ENCODE measurements at regions not wholly inside any gene's neighbourhood (a gene's known extent, or its start where the extent isn't known, plus 50 kb on each side); places are given as distances from the start of the nearest gene placed in this dataset.

- Histone ChIP-seq H4K20me1 (ENCODE audit: insufficient read depth) (no peaks in the 10 kb centered on the region), H3K9me2 (ENCODE audit: insufficient read depth, low read length) (no peaks in the 10 kb centered on the region), H3K4me3 (ENCODE audit: low read length) (no peak overlapping the region), H3K9ac (ENCODE audit: low read length) (no peak overlapping the region), H3K4me2 (ENCODE audit: low read length) (no peak overlapping the region), H3K27ac (ENCODE audit: low read length) (no peak overlapping the region), H2AFZ (ENCODE audit: low read depth, low read length) (no peak overlapping the region), H3F3A (ENCODE audit: insufficient read depth, low read length, poor library complexity, severe bottlenecking) (no peaks in the 10 kb centered on the region), H3K79me2 (replicated peaks; ENCODE audit: insufficient read depth, low read length) (no peaks in the 10 kb centered on the region), H3K9me3 (ENCODE audit: low read length) (peaks cover 3% of the 10 kb centered on the region), H3K27me3 (ENCODE audit: insufficient read depth, low read depth, low read length) (no peaks in the 10 kb centered on the region), H3K36me3 (ENCODE audit: insufficient read depth, low read length) (no peaks in the 10 kb centered on the region)
- no peak for TF ChIP-seq CTCF (IDR thresholded peaks at IDR 0.05; ENCODE audit: poor library complexity, severe bottlenecking)
- no peak for TF ChIP-seq EZH2 (IDR thresholded peaks at IDR 0.05; ENCODE audit: borderline replicate concordance, insufficient read depth, low read length, poor library complexity, severe bottlenecking)
- no peak for TF ChIP-seq TAF1 (IDR thresholded peaks at IDR 0.05; ENCODE audit: low read depth)
- TF ChIP-seq RAD21 (conservative IDR thresholded peaks at IDR 0.05) = no peak
- no peak for TF ChIP-seq POLR2AphosphoS5 (IDR thresholded peaks at IDR 0.05)
- no peak for TF ChIP-seq EP300 (conservative IDR thresholded peaks at IDR 0.05; ENCODE audit: poor library complexity, severe bottlenecking)
- TF ChIP-seq SMC3 (conservative IDR thresholded peaks at IDR 0.05; ENCODE audit: poor library complexity) = no peak
- TF ChIP-seq MXI1 (conservative IDR thresholded peaks at IDR 0.05; ENCODE audit: poor library complexity, severe bottlenecking) = no peak
- TF ChIP-seq REST (IDR thresholded peaks at IDR 0.05; ENCODE audit: borderline replicate concordance) = no peak
These were observed 146.7 kb upstream of the MGMT start for GRCh38 chr10:129320340-129320739.

GRCh38 chr10:129321727-129322126 is 145.3 kb upstream of the MGMT start:
- H4K20me1 ChIP-seq (ENCODE audit: insufficient read depth) = no peaks in the 10 kb centered on the region
- H3K4me3 ChIP-seq (ENCODE audit: low read length) = no peak overlapping the region
- no peak for TF ChIP-seq EZH2 (IDR thresholded peaks at IDR 0.05; ENCODE audit: borderline replicate concordance, insufficient read depth, low read length, poor library complexity, severe bottlenecking)
- H3K9ac ChIP-seq (ENCODE audit: low read length) = no peak overlapping the region
- no peaks in the 10 kb centered on the region for H3K27me3 ChIP-seq (ENCODE audit: insufficient read depth, low read depth, low read length)
- no peak overlapping the region for H3K27ac ChIP-seq (ENCODE audit: low read length)
- H3K36me3 ChIP-seq (ENCODE audit: insufficient read depth, low read length) = no peaks in the 10 kb centered on the region
- H3K4me2 ChIP-seq (ENCODE audit: low read length) = no peak overlapping the region
- H3K9me2 ChIP-seq (ENCODE audit: insufficient read depth, low read length) = no peaks in the 10 kb centered on the region
- H3K9me3 ChIP-seq (ENCODE audit: low read length) = peaks cover 3% of the 10 kb centered on the region
- H2AFZ ChIP-seq (ENCODE audit: low read depth, low read length) = no peak overlapping the region
- H3F3A ChIP-seq (ENCODE audit: insufficient read depth, low read length, poor library complexity, severe bottlenecking) = no peaks in the 10 kb centered on the region
- no peaks in the 10 kb centered on the region for H3K79me2 ChIP-seq (replicated peaks; ENCODE audit: insufficient read depth, low read length)
